Smooth muscle cell (in vitro differentiated cells): ENCODE measurements at regions not wholly inside any gene's neighbourhood (a gene's known extent, or its start where the extent isn't known, plus 50 kb on each side); places are given as distances from the start of the nearest gene placed in this dataset.

Experiments used
- DNase-seq: peaks from one replicate; lab custom pipeline; 2025; ENCODE audit not compliant: unreplicated experiment; lab: John Stamatoyannopoulos, UW
- H2AFZ ChIP-seq: fragments of 200-600 bp; sonication (generic); 2 replicates; pipeline ENCODE4 v1.6.0; 2016; ENCODE audit warnings: antibody characterized with exemption, low read depth, mild to moderate bottlenecking
- H3F3A ChIP-seq: fragments of 200-600 bp; sonication (generic); 2 replicates; pipeline ENCODE4 v1.6.0; 2017; ENCODE audit warnings: antibody characterized with exemption, low read depth
- H3K27ac ChIP-seq: fragments of 200-600 bp; sonication (generic); 2 replicates; pipeline ENCODE4 v1.5.1; 2016; ENCODE audit warnings: low read depth, mild to moderate bottlenecking
- H3K27me3 ChIP-seq: fragments of 200-600 bp; sonication (generic); 2 replicates; pipeline ENCODE4 v1.6.1; 2016; ENCODE audit warnings: low read depth, mild to moderate bottlenecking
- H3K36me3 ChIP-seq: fragments of 200-600 bp; sonication (generic); 2 replicates; pipeline ENCODE4 v1.5.1; 2016; ENCODE audit warnings: low read depth
- H3K4me1 ChIP-seq: fragments of 200-600 bp; sonication (generic); 2 replicates; pipeline ENCODE4 v1.5.1; 2016; ENCODE audit warnings: low read depth
- H3K4me2 ChIP-seq: fragments of 200-600 bp; sonication (generic); 2 replicates; pipeline ENCODE4 v1.6.0; 2016; ENCODE audit warnings: mild to moderate bottlenecking
- H3K4me3 ChIP-seq: fragments of 200-600 bp; sonication (generic); 2 replicates; pipeline ENCODE4 v1.5.1; 2016; ENCODE audit warnings: mild to moderate bottlenecking
- H3K79me2 ChIP-seq: fragments of 200-600 bp; sonication (generic); 2 replicates; pipeline ENCODE4 v1.6.0; 2016; ENCODE audit warnings: low read depth, mild to moderate bottlenecking
- H3K9ac ChIP-seq: fragments of 200-600 bp; sonication (generic); 2 replicates; pipeline ENCODE4 v1.6.0; 2016; ENCODE audit warnings: low read depth
- H3K9me3 ChIP-seq: fragments of 200-600 bp; sonication (generic); replicated peaks from 2 replicates; pipeline ENCODE4 v1.5.1; 2016; ENCODE audit warnings: low read depth
- H4K20me1 ChIP-seq: fragments of 200-600 bp; sonication (generic); 2 replicates; pipeline ENCODE4 v1.6.0; 2016; ENCODE audit warnings: low read depth
- CTCF ChIP-seq: fragments of 200-600 bp; sonication (generic); IDR thresholded peaks from 2 replicates; pipeline ENCODE4 v1.5.1; 2017; ENCODE audit warnings: borderline replicate concordance, mild to moderate bottlenecking, antibody characterized with exemption; ENCODE audit not compliant: insufficient read depth, poor library complexity, severe bottlenecking
- WGBS: methylation state at CpG from one replicate; pipeline ENCODE4 v1.1.7; 2016; ENCODE audit warnings: low lambda C conversion rate; 5-methylcytosine and 5-hydroxymethylcytosine counted together

GRCh38 chr15:50840520-50840919 lies 68.0 kb upstream of the AP4E1 start:
- Histone ChIP-seq H3K9ac (no peak overlapping the region), H3K4me2 (no peak overlapping the region), H3K4me3 (no peak overlapping the region), H3K9me3 (no peaks in the 10 kb centered on the region), H2AFZ (no peak overlapping the region), H3K79me2 (no peaks in the 10 kb centered on the region), H3F3A (no peaks in the 10 kb centered on the region), H4K20me1 (no peaks in the 10 kb centered on the region), H3K27ac (no peak overlapping the region), H3K4me1 (no peaks in the 10 kb centered on the region), H3K27me3 (no peaks in the 10 kb centered on the region), H3K36me3 (no peaks in the 10 kb centered on the region)
- WGBS = 95% methylated on average over 5 of the region's 5 CpGs
- DNase-seq = no peak
- TF ChIP-seq CTCF = no peak

- DNase-seq = no peak
Measured at GRCh38 chr15:50837256-50837770, 71.2 kb upstream of the AP4E1 start.

GRCh38 chr15:50830477-50831354 lies 65.2 kb upstream of the SPPL2A start:
- Histone ChIP-seq H3K36me3 (no peaks in the 10 kb centered on the region), H2AFZ (no peak overlapping the region), H3K4me2 (no peak overlapping the region), H3K4me1 (no peaks in the 10 kb centered on the region), H3K4me3 (no peak overlapping the region), H3K9me3 (no peaks in the 10 kb centered on the region), H3K27me3 (no peaks in the 10 kb centered on the region), H3K27ac (peak overlapping the region; percentile 23), H3K79me2 (no peaks in the 10 kb centered on the region), H3K9ac (no peak overlapping the region), H3F3A (peaks cover 2% of the 10 kb centered on the region), H4K20me1 (no peaks in the 10 kb centered on the region)
- whole genome bisulfite sequencing = 78% methylated on average over 12 of the region's 12 CpGs
- TF ChIP-seq CTCF = no peak
- DNase-seq = no peak

More at GRCh38 chr15:50837256-50837770, 71.2 kb upstream of the AP4E1 start:
- H3K36me3 ChIP-seq = no peaks in the 10 kb centered on the region
- H3F3A ChIP-seq = no peaks in the 10 kb centered on the region
- H4K20me1 ChIP-seq = no peaks in the 10 kb centered on the region
- H3K27ac ChIP-seq = no peak overlapping the region
- no peak overlapping the region for H3K9ac ChIP-seq
- no peak for TF ChIP-seq CTCF
- 95% methylated on average over 9 of the region's 9 CpGs for WGBS
- no peaks in the 10 kb centered on the region for H3K79me2 ChIP-seq
- H3K4me2 ChIP-seq = no peak overlapping the region
- H3K4me3 ChIP-seq = no peak overlapping the region
- H3K9me3 ChIP-seq = no peaks in the 10 kb centered on the region
- H3K4me1 ChIP-seq = no peaks in the 10 kb centered on the region
- no peak overlapping the region for H2AFZ ChIP-seq
- H3K27me3 ChIP-seq = no peaks in the 10 kb centered on the region
